A673 (cell line): ENCODE measurements at regions not wholly inside any gene's neighbourhood (a gene's known extent, or its start where the extent isn't known, plus 50 kb on each side); places are given as distances from the start of the nearest gene placed in this dataset.

Source experiments
- BruUV-seq: library from RNA; stranded (reverse); fragments of 400-500 nt; replicated peaks from 2 replicates; lab custom pipeline; 2021; lab: Mats Ljungman, UMichigan
- CTCF ChIA-PET: fragments of 300-600 bp; sonication (Branson Sonifier 250); formaldehyde crosslinking; loops from one replicate; lab custom pipeline; 2022; ENCODE audit warnings: antibody characterized with exemption; lab: Charles Lee
- POLR2A ChIA-PET: fragments of 300-600 bp; sonication (Branson Sonifier 250); formaldehyde crosslinking; loops from one replicate; lab custom pipeline; 2022; ENCODE audit warnings: antibody characterized with exemption; ENCODE audit not compliant: low non-redundant PET; lab: Charles Lee
- DNase-seq: peaks from one replicate; pipeline ENCODE4 v3.0.0-alpha.2; 2015; ENCODE audit warnings: low spot score
- H3K27ac ChIP-seq: fragments of 200-600 bp; sonication (generic); 2 replicates; pipeline ENCODE4 v1.5.1; 2016; ENCODE audit warnings: mixed run types, low read depth, mild to moderate bottlenecking, mixed read lengths, antibody characterized with exemption, low read length; ENCODE audit not compliant: poor library complexity, severe bottlenecking
- H3K27me3 ChIP-seq: fragments of 200-600 bp; sonication (generic); replicated peaks from 2 replicates; pipeline ENCODE4 v1.6.1; 2017; ENCODE audit warnings: mixed run types, low read depth, mild to moderate bottlenecking, mixed read lengths, antibody characterized with exemption, low read length; ENCODE audit not compliant: insufficient read depth, poor library complexity
- H3K36me3 ChIP-seq: fragments of 200-600 bp; sonication (generic); 2 replicates; pipeline ENCODE4 v1.6.1; 2016; ENCODE audit warnings: mixed run types, mild to moderate bottlenecking, mixed read lengths, antibody characterized with exemption, low read length; ENCODE audit not compliant: insufficient read depth, poor library complexity, severe bottlenecking
- H3K4me1 ChIP-seq: fragments of 200-600 bp; sonication (generic); 2 replicates; pipeline ENCODE4 v1.6.1; 2017; ENCODE audit warnings: mixed run types, mild to moderate bottlenecking, mixed read lengths, antibody characterized with exemption, low read length; ENCODE audit not compliant: insufficient read depth, poor library complexity, severe bottlenecking
- H3K4me3 ChIP-seq: fragments of 200-600 bp; sonication (generic); 2 replicates; pipeline ENCODE4 v1.5.1; 2016; ENCODE audit warnings: low read depth, mixed run types, mild to moderate bottlenecking, mixed read lengths, low read length; ENCODE audit not compliant: poor library complexity, severe bottlenecking
- H3K9me3 ChIP-seq: fragments of 200-600 bp; sonication (generic); 2 replicates; pipeline ENCODE4 v1.6.1; 2016; ENCODE audit warnings: mixed run types, low read depth, mild to moderate bottlenecking, mixed read lengths, antibody characterized with exemption, low read length; ENCODE audit not compliant: poor library complexity, severe bottlenecking
- CTCF ChIP-seq: fragments of 300-800, 200-600 bp; sonication (generic); conservative IDR thresholded peaks from 2 replicates; pipeline ENCODE4 v1.5.1; 2017; ENCODE audit warnings: low read depth, mild to moderate bottlenecking, antibody characterized with exemption, low read length, moderate library complexity, mixed read lengths
- EZH2 ChIP-seq: fragments of 200-600 bp; sonication (generic); IDR thresholded peaks from 2 replicates; pipeline ENCODE4 v1.6.1; 2017; ENCODE audit warnings: borderline replicate concordance, low read depth, mild to moderate bottlenecking, mixed read lengths, antibody characterized with exemption, low read length; ENCODE audit not compliant: poor library complexity, severe bottlenecking
- intact Hi-C: fragments of 100-400 bp; cut with micrococcal nuclease; formaldehyde crosslinking; loops from one replicate; pipeline ENCODE4 v1.10.0; 2022; ENCODE audit not compliant: unreplicated experiment

GRCh38 chr18:2293109-2293839 is 278.0 kb downstream of the METTL4 start:
- BruUV-seq = no TSS peak
- H3K36me3 ChIP-seq = no peaks in the 10 kb centered on the region
- ChIA-PET CTCF (no interaction called here), POLR2A (no interaction called here)
- peak; percentile 16 for DNase-seq
- intact Hi-C loops = loop anchor here (10.0 kb wide), 1 partner anchor 62 kb away; no protein-coding TSS in a partner anchor
- TF ChIP-seq EZH2 (no peak), CTCF (0 out of 2 replicates have a peak, but pooled peaks have one; percentile 12)
- no peaks in the 10 kb centered on the region for H3K9me3 ChIP-seq
- H3K27ac ChIP-seq = no peak overlapping the region
- H3K4me3 ChIP-seq = no peak overlapping the region
- no peaks in the 10 kb centered on the region for H3K4me1 ChIP-seq
- no peaks in the 10 kb centered on the region for H3K27me3 ChIP-seq

GRCh38 chr18:2301316-2301715 is 270.0 kb downstream of the METTL4 start:
- no peak overlapping the region for H3K27ac ChIP-seq
- H3K36me3 ChIP-seq = no peaks in the 10 kb centered on the region
- no peak for DNase-seq
- peaks cover 29% of the 10 kb centered on the region for H3K27me3 ChIP-seq
- no peak for TF ChIP-seq CTCF
- TF ChIP-seq EZH2 = no peak
- H3K9me3 ChIP-seq = no peaks in the 10 kb centered on the region
- ChIA-PET CTCF (no interaction called here), POLR2A (no interaction called here)
- H3K4me3 ChIP-seq = no peak overlapping the region
- no peaks in the 10 kb centered on the region for H3K4me1 ChIP-seq
- no TSS peak for BruUV-seq
- intact Hi-C loops = no loop called here

GRCh38 chr18:2302012-2302411 is 269.3 kb downstream of the METTL4 start:
- H3K9me3 ChIP-seq = no peaks in the 10 kb centered on the region
- H3K36me3 ChIP-seq = no peaks in the 10 kb centered on the region
- POLR2A ChIA-PET = no interaction called here
- TF ChIP-seq EZH2 (no peak), CTCF (no peak)
- H3K4me3 ChIP-seq = no peak overlapping the region
- peaks cover 29% of the 10 kb centered on the region for H3K27me3 ChIP-seq
- H3K27ac ChIP-seq = no peak overlapping the region
- intact Hi-C loops = no loop called here
- DNase-seq = no peak
- CTCF ChIA-PET = no interaction called here
- BruUV-seq = no TSS peak
- no peaks in the 10 kb centered on the region for H3K4me1 ChIP-seq
